ES-I3 (cell line): ENCODE measurements at regions not wholly inside any gene's neighbourhood (a gene's known extent, or its start where the extent isn't known, plus 50 kb on each side); places are given as distances from the start of the nearest gene placed in this dataset.
"Not testable (repeated sequence)": the region's sequence is repeated elsewhere in the genome, so short reads cannot be mapped to it uniquely, and the experiment has no call there.

Experiments
- H3K36me3 ChIP-seq: 2 replicates; pipeline ENCODE4 v1.6.1; 2013; ENCODE audit warnings: mild to moderate bottlenecking, low read length, control low read depth, moderate library complexity; ENCODE audit not compliant: insufficient read depth
- H3K4me1 ChIP-seq: 2 replicates; pipeline ENCODE4 v1.6.1; 2013; ENCODE audit warnings: mild to moderate bottlenecking, control low read depth, low read length; ENCODE audit not compliant: insufficient read depth
- H3K9ac ChIP-seq: 2 replicates; pipeline ENCODE4 v1.6.1; 2013; ENCODE audit warnings: low read depth, mild to moderate bottlenecking, low read length, moderate library complexity
- H3K9me3 ChIP-seq: 2 replicates; pipeline ENCODE4 v1.6.1; 2013; ENCODE audit warnings: mild to moderate bottlenecking, low read length, moderate library complexity; ENCODE audit not compliant: control insufficient read depth, insufficient read depth

DNA sequence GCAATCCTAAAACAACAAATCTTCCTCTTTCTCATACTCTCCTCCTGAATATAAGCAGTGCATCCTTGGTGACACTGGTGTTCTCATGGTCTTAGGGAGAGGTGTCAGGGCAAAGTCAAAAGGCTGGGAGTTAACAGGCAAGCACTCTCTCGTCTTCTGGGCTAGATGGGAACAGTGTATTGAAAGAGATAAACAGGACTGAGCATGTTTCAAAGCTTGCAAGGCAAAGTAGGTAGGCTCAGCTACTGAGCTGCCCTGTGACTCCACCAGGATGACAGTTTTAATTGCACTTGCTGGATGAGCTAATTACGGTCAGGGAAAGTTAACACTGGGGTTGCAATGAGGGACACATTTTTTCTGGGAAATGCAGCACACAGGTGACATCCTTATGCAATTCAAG lies 554.9 kb upstream of the NRP1 start:
- Histone ChIP-seq H3K9ac (no peak overlapping the region), H3K9me3 (peaks cover 3% of the 10 kb centered on the region; the same call in 1 of the 2 replicates), H3K36me3 (no peaks in the 10 kb centered on the region), H3K4me1 (no peaks in the 10 kb centered on the region)

DNA sequence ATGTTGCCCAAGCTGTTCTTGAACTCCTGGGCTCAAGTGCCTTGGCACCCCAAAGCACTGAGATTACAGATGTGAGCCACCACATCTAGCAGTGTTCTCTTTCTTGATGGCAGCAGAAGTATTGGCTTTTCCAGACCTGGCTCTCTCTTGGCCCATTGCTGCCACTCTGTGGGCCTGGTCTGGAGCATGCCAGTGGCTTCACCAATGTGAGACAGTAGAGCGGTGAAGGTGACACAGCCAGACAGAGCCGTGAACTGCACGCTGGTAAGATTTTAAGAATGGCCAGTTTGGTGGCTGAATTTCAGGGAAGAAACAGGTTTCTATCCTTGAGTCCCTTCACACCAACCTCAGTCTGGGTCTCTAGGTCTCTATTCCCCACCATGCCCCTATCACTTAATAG lies 552.7 kb upstream of the NRP1 start:
- Histone ChIP-seq H3K4me1 (0 out of 2 replicates have a peak, but pooled peaks cover 3% of the 10 kb centered on the region), H3K9ac (no peak overlapping the region), H3K9me3 (peaks cover 3% of the 10 kb centered on the region; the same call in 1 of the 2 replicates), H3K36me3 (no peaks in the 10 kb centered on the region)

DNA sequence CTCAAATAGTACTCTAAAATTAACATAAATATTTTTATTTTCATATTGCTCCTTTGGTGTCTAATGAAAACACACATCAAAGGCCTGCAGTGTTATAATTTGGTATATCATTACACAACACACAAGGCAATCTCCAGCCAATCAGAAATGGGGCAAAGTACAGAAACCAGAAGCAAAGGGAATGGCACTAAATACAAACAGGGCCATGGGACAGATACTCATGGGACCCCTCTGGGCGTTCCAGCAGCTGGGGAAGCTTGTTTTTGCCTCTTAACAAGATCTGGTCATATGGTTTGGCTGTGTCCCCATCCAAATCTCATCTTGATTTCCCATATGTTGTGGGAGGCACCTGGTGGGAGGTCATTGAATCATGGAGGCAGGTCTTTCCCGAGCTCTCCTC lies 551.8 kb upstream of the NRP1 start:
- no peaks in the 10 kb centered on the region; the same call in 1 of the 2 replicates for H3K9me3 ChIP-seq
- no peaks in the 10 kb centered on the region for H3K36me3 ChIP-seq
- H3K9ac ChIP-seq: no peak overlapping the region
- H3K4me1 ChIP-seq: 0 out of 2 replicates have a peak, but pooled peaks cover 3% of the 10 kb centered on the region

- Histone ChIP-seq H3K4me1 (0 out of 2 replicates have a peak, but pooled peaks cover 3% of the 10 kb centered on the region), H3K36me3 (no peaks in the 10 kb centered on the region), H3K9me3 (no peaks in the 10 kb centered on the region), H3K9ac (no peak overlapping the region)
Observed at GRCh38 chr10:33884604-33885003, 550.1 kb upstream of the NRP1 start.

- Histone ChIP-seq H3K9me3 (no peaks in the 10 kb centered on the region), H3K36me3 (no peaks in the 10 kb centered on the region), H3K4me1 (0 out of 2 replicates have a peak, but pooled peaks cover 3% of the 10 kb centered on the region), H3K9ac (no peak overlapping the region)
Observed at GRCh38 chr10:33883881-33884280, 549.4 kb upstream of the NRP1 start.

DNA sequence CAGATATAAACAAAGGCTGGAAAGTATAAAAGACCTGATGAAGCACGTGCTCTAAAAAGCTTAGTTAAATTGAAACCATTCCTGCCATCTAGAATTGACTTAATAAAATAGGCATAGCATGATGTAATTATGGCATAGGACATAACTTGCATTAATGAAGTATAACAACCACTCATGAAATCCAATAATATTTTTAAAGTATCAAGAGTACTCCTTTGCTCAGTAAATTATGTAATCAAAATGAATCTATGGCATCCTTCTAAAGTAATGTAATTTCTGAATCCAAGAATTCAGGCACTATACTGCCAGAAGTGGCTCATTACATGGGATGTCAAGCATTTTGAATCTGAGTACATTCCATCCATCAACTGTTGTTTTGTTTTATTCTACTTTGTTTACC lies 548.5 kb upstream of the NRP1 start:
- H3K36me3 ChIP-seq: no peaks in the 10 kb centered on the region
- H3K9me3 ChIP-seq: no peaks in the 10 kb centered on the region
- H3K4me1 ChIP-seq: 0 out of 2 replicates have a peak, but pooled peaks cover 3% of the 10 kb centered on the region
- H3K9ac ChIP-seq: no peak overlapping the region

DNA sequence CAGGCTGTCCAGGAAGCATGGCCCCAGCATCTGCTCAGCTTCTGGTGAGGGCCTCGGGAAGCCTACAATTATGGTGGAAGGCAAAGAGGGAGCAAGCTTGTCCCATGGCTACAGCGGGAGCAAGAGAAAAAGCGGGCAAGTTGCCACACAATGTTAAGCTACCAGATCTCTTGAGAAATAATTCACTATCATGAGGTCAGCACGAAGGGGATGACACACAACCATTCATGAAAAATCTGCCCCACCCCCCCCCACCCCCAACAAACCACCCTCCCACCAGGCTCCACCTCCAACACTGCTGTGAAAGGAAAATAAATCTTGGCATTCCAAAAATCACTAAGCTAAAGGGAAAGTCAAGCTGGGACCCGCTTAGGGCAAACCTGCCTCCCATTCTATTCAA lies 545.8 kb upstream of the NRP1 start:
- H3K4me1 ChIP-seq: 0 out of 2 replicates have a peak, but pooled peaks cover 3% of the 10 kb centered on the region
- H3K9ac ChIP-seq: no peak overlapping the region
- no peaks in the 10 kb centered on the region for H3K9me3 ChIP-seq
- no peaks in the 10 kb centered on the region for H3K36me3 ChIP-seq

DNA sequence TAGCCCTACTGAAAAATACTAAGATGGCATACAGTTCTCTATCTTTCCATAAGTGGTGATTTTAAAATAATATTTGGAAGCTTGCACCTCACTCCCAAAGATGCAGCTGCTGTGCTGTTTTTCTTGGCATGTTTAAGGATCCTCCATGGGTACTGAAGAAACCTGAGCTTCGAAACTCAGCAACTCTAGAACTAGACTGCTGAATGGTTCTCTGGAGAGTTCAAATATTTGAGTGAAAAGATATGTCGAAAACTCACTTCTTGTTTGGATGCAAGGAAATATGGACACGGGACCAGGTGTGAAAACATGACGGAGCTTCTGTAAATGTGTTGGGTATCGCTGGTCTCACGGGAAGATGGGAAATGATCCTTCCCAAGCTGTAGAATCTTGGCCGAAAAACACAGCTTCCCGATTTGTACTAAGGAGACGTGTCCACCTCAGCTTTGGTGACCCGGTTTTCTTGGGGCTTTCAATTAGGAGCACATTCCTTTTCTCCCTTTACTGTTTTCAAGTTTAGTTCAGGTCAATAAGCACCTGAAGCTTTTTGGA lies 543.8 kb upstream of the NRP1 start:
- H3K36me3 ChIP-seq: no peaks in the 10 kb centered on the region
- no peaks in the 10 kb centered on the region for H3K4me1 ChIP-seq
- no peak overlapping the region for H3K9ac ChIP-seq
- H3K9me3 ChIP-seq: no peaks in the 10 kb centered on the region

- Histone ChIP-seq H3K4me1 (no peaks in the 10 kb centered on the region), H3K36me3 (no peaks in the 10 kb centered on the region), H3K9ac (no peak overlapping the region), H3K9me3 (no peaks in the 10 kb centered on the region)
Observed at GRCh38 chr10:33876584-33877400, 542.3 kb upstream of the NRP1 start.

- H3K9ac ChIP-seq: no peak overlapping the region
- no peaks in the 10 kb centered on the region for H3K9me3 ChIP-seq
- H3K36me3 ChIP-seq: no peaks in the 10 kb centered on the region
Observed at GRCh38 chr10:33875924-33876583, 541.6 kb upstream of the NRP1 start.

GRCh38 chr10:33871061-33871956 lies 536.8 kb upstream of the NRP1 start:
- H3K4me1 ChIP-seq: no peaks in the 10 kb centered on the region
- H3K9ac ChIP-seq: no peak overlapping the region
- H3K9me3 ChIP-seq: no peaks in the 10 kb centered on the region
- no peaks in the 10 kb centered on the region for H3K36me3 ChIP-seq

More at GRCh38 chr10:33875924-33876583, 541.6 kb upstream of the NRP1 start:
- H3K4me1 ChIP-seq: no peaks in the 10 kb centered on the region

DNA sequence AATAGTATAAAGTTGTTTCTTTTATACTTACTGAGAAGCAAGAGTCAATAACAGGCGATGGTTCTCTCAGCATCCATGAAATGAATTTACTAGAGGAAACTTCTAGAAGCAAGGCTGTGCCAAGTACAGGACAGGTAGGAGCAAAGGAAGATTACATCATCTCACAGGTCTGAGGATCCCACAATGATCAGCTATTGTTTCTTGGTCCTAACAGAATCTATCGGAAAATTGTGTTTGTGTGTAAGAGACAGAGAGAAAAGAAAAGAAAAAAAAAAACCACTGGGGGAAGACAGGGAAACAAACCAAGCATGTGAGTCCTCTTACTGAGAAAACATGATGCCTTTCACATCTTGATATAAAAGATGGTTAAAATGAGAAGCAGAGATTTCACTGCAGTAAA lies 535.0 kb upstream of the NRP1 start:
- Histone ChIP-seq H3K4me1 (no peaks in the 10 kb centered on the region), H3K36me3 (no peaks in the 10 kb centered on the region), H3K9me3 (no peaks in the 10 kb centered on the region), H3K9ac (no peak overlapping the region)

DNA sequence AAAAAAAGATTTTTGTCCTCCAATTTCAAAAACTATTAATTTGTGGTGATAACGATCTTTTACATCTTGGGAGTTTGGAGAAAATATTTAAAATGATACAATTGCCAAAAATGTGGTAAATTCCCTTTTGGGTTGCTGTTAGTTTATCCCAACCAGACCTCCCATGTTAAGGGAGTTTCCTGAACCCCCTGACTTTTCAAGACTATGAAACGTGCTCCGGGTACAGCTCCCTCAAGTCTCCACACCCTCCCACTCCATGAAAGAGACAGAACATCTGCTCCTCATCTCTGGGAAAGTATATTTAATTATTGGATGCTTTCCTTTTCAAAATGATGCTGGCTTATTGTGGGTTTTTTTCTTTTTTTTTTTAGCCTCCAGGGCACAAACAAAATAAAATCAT lies 534.6 kb upstream of the NRP1 start:
- no peaks in the 10 kb centered on the region for H3K36me3 ChIP-seq
- no peak overlapping the region for H3K9ac ChIP-seq
- H3K9me3 ChIP-seq: no peaks in the 10 kb centered on the region
- H3K4me1 ChIP-seq: no peaks in the 10 kb centered on the region

- H3K4me1 ChIP-seq, H3K9me3 ChIP-seq, H3K36me3 ChIP-seq, H3K9ac ChIP-seq: not testable (repeated sequence)
Observed at GRCh38 chr10:33867199-33867789, 532.8 kb upstream of the NRP1 start.
